ACC112 (cell line): ENCODE measurements at regions not wholly inside any gene's neighbourhood (a gene's known extent, or its start where the extent isn't known, plus 50 kb on each side); places are given as distances from the start of the nearest gene placed in this dataset.

Source experiments
- H2AFZ ChIP-seq: fragments of 200-600 bp; sonication (generic); one replicate; pipeline ENCODE4 v1.6.0; 2017; ENCODE audit warnings: antibody characterized with exemption, low read length; ENCODE audit not compliant: unreplicated experiment
- H3K27ac ChIP-seq: fragments of 200-600 bp; sonication (generic); 2 replicates; pipeline ENCODE4 v1.5.1; 2014; ENCODE audit warnings: low read depth, mild to moderate bottlenecking, antibody characterized with exemption, low read length, moderate library complexity
- H3K27me3 ChIP-seq: fragments of 200-600 bp; sonication (generic); 2 replicates; pipeline ENCODE4 v1.6.1; 2014; ENCODE audit warnings: mild to moderate bottlenecking, antibody characterized with exemption, low read length, moderate library complexity, mixed read lengths; ENCODE audit not compliant: insufficient read depth
- H3K36me3 ChIP-seq: fragments of 200-600 bp; sonication (generic); 2 replicates; pipeline ENCODE4 v1.6.1; 2016; ENCODE audit warnings: mild to moderate bottlenecking, antibody characterized with exemption, low read length, moderate library complexity, mixed read lengths; ENCODE audit not compliant: insufficient read depth
- H3K4me1 ChIP-seq: fragments of 200-600 bp; sonication (generic); one replicate; pipeline ENCODE4 v1.6.1; 2016; ENCODE audit warnings: low read length, mixed read lengths; ENCODE audit not compliant: insufficient read depth, unreplicated experiment, control insufficient read depth
- H3K4me3 ChIP-seq: fragments of 200-600 bp; sonication (generic); 2 replicates; pipeline ENCODE4 v1.5.1; 2014; ENCODE audit warnings: mild to moderate bottlenecking, low read depth, low read length
- H3K79me2 ChIP-seq: fragments of 200-600 bp; sonication (generic); one replicate; pipeline ENCODE4 v1.6.0; 2016; ENCODE audit warnings: low read length; ENCODE audit not compliant: control insufficient read depth, unreplicated experiment, insufficient read depth

- Histone ChIP-seq H3K27me3 (no peaks in the 10 kb centered on the region), H3K4me1 (no peaks in the 10 kb centered on the region), H3K36me3 (no peaks in the 10 kb centered on the region), H3K27ac (no peak overlapping the region), H3K4me3 (no peak overlapping the region), H3K79me2 (no peaks in the 10 kb centered on the region), H2AFZ (no peak overlapping the region)
Observed at GRCh38 chr4:28913466-28913865, 1806.7 kb upstream of the PCDH7 start.

- H2AFZ ChIP-seq, result no peak overlapping the region
- no peaks in the 10 kb centered on the region for H3K79me2 ChIP-seq
- no peaks in the 10 kb centered on the region for H3K36me3 ChIP-seq
- H3K4me3 ChIP-seq, result no peak overlapping the region
- H3K27me3 ChIP-seq, result no peaks in the 10 kb centered on the region
- H3K4me1 ChIP-seq, result no peaks in the 10 kb centered on the region
- no peak overlapping the region for H3K27ac ChIP-seq
Observed at GRCh38 chr4:28916585-28916984, 1803.6 kb upstream of the PCDH7 start.

GRCh38 chr4:28918871-28919270, 1801.3 kb upstream of the PCDH7 start:
- H3K27me3 ChIP-seq, result no peaks in the 10 kb centered on the region
- no peaks in the 10 kb centered on the region for H3K4me1 ChIP-seq
- no peak overlapping the region for H2AFZ ChIP-seq
- H3K27ac ChIP-seq, result no peak overlapping the region
- H3K36me3 ChIP-seq, result no peaks in the 10 kb centered on the region
- H3K4me3 ChIP-seq, result no peak overlapping the region
- H3K79me2 ChIP-seq, result no peaks in the 10 kb centered on the region

- Histone ChIP-seq H3K27ac (no peak overlapping the region), H3K79me2 (no peaks in the 10 kb centered on the region), H3K4me1 (no peaks in the 10 kb centered on the region), H3K4me3 (no peak overlapping the region), H3K36me3 (no peaks in the 10 kb centered on the region), H2AFZ (peak overlapping the region; percentile 23), H3K27me3 (no peaks in the 10 kb centered on the region)
Observed at GRCh38 chr4:28921886-28922285, 1798.3 kb upstream of the PCDH7 start.

- Histone ChIP-seq H2AFZ (no peak overlapping the region), H3K79me2 (no peaks in the 10 kb centered on the region), H3K27ac (no peak overlapping the region), H3K27me3 (no peaks in the 10 kb centered on the region), H3K36me3 (no peaks in the 10 kb centered on the region), H3K4me3 (no peak overlapping the region), H3K4me1 (no peaks in the 10 kb centered on the region)
Observed at GRCh38 chr4:28926156-28926555, 1794.0 kb upstream of the PCDH7 start.

- Histone ChIP-seq H3K79me2 (no peaks in the 10 kb centered on the region), H3K4me3 (no peak overlapping the region), H3K36me3 (no peaks in the 10 kb centered on the region), H3K4me1 (no peaks in the 10 kb centered on the region), H3K27ac (no peak overlapping the region), H3K27me3 (no peaks in the 10 kb centered on the region), H2AFZ (no peak overlapping the region)
Observed at GRCh38 chr4:28942631-28943030, 1777.5 kb upstream of the PCDH7 start.

GRCh38 chr4:28947374-28947773, 1772.8 kb upstream of the PCDH7 start:
- Histone ChIP-seq H3K79me2 (no peaks in the 10 kb centered on the region), H3K27me3 (no peaks in the 10 kb centered on the region), H3K36me3 (no peaks in the 10 kb centered on the region), H3K4me1 (no peaks in the 10 kb centered on the region), H2AFZ (no peak overlapping the region), H3K4me3 (no peak overlapping the region), H3K27ac (no peak overlapping the region)

- no peak overlapping the region for H3K4me3 ChIP-seq
- H3K4me1 ChIP-seq, result no peaks in the 10 kb centered on the region
- H3K79me2 ChIP-seq, result no peaks in the 10 kb centered on the region
- no peak overlapping the region for H2AFZ ChIP-seq
- no peaks in the 10 kb centered on the region for H3K27me3 ChIP-seq
- H3K27ac ChIP-seq, result no peak overlapping the region
- no peaks in the 10 kb centered on the region for H3K36me3 ChIP-seq
Observed at GRCh38 chr4:28948501-28948900, 1771.7 kb upstream of the PCDH7 start.

GRCh38 chr4:28966982-28967381, 1753.2 kb upstream of the PCDH7 start:
- H3K36me3 ChIP-seq, result no peaks in the 10 kb centered on the region
- H3K4me1 ChIP-seq, result peaks cover 4% of the 10 kb centered on the region
- no peaks in the 10 kb centered on the region for H3K27me3 ChIP-seq
- no peak overlapping the region for H3K4me3 ChIP-seq
- no peaks in the 10 kb centered on the region for H3K79me2 ChIP-seq
- H2AFZ ChIP-seq, result no peak overlapping the region
- H3K27ac ChIP-seq, result no peak overlapping the region

- Histone ChIP-seq H3K27me3 (no peaks in the 10 kb centered on the region), H3K36me3 (no peaks in the 10 kb centered on the region), H3K4me1 (no peaks in the 10 kb centered on the region), H3K27ac (no peak overlapping the region), H2AFZ (no peak overlapping the region), H3K79me2 (no peaks in the 10 kb centered on the region), H3K4me3 (no peak overlapping the region)
Observed at GRCh38 chr4:28973587-28974350, 1746.4 kb upstream of the PCDH7 start.

- Histone ChIP-seq H2AFZ (no peak overlapping the region), H3K79me2 (no peaks in the 10 kb centered on the region), H3K36me3 (no peaks in the 10 kb centered on the region), H3K4me1 (no peaks in the 10 kb centered on the region), H3K4me3 (no peak overlapping the region), H3K27me3 (no peaks in the 10 kb centered on the region), H3K27ac (no peak overlapping the region)
Observed at GRCh38 chr4:28976369-28976768, 1743.8 kb upstream of the PCDH7 start.
